GM12878 (cell line): ENCODE measurements at regions not wholly inside any gene's neighbourhood (a gene's known extent, or its start where the extent isn't known, plus 50 kb on each side); places are given as distances from the start of the nearest gene placed in this dataset.

ENCODE experiments used
- ATAC-seq: fragments of 200-7000 bp; cut with Tn5 transposase; 3 replicates; pipeline ENCODE4 v1.9.1; 2020; ENCODE audit warnings: mild to moderate bottlenecking, moderate library complexity
- BruUV-seq: library from RNA; stranded (reverse); fragments of 400-500 nt; replicated peaks from 2 replicates; lab custom pipeline; 2021; lab: Mats Ljungman, UMichigan
- CTCF ChIA-PET: fragments of 300-600 bp; sonication (Branson Sonifier 250); formaldehyde crosslinking; extraction: SDS; loops from one replicate; lab custom pipeline; 2021; ENCODE audit warnings: inconsistent platforms; lab: Yijun Ruan, JAX
- POLR2A ChIA-PET: fragments of 350-600 bp; formaldehyde crosslinking; extraction: SDS; loops from one replicate; lab custom pipeline; 2021; ENCODE audit warnings: inconsistent platforms; lab: Charles Lee
- RAD21 ChIA-PET: fragments of 300-600 bp; sonication (Branson Sonifier 250); formaldehyde crosslinking; loops from one replicate; lab custom pipeline; 2023; ENCODE audit warnings: antibody characterized with exemption; ENCODE audit not compliant: unreplicated experiment; lab: Charles Lee
- SMC1A ChIA-PET: fragments of 300-600 bp; sonication (Branson Sonifier 250); formaldehyde crosslinking; loops from one replicate; lab custom pipeline; 2023; ENCODE audit not compliant: unreplicated experiment, uncharacterized antibody; lab: Charles Lee
- DNase-seq: peaks from one replicate; pipeline ENCODE4 v3.0.0-alpha.2; 2011; ENCODE audit warnings: low read depth, low spot score
- FAIRE-seq: peaks from 3 replicates; lab custom pipeline; 2011; peaks lifted over from hg19 to GRCh38; lab: Jason Lieb, UNC
- H2AFZ ChIP-seq: 2 replicates; pipeline ENCODE4 v1.6.0; 2011; ENCODE audit warnings: low read depth, low read length, control low read depth; ENCODE audit not compliant: control insufficient read depth
- H3K27ac ChIP-seq: 2 replicates; pipeline ENCODE4 v1.5.1; 2011; ENCODE audit warnings: control low read depth; ENCODE audit not compliant: control insufficient read depth, insufficient read depth
- H3K27me3 ChIP-seq, 2 experiments: replicated peaks in 1 of 2; 2 replicates each; pipeline versions ENCODE4 v1.6.0 to v1.6.1; 2011; ENCODE audit warnings: low read length in 1 of 2; ENCODE audit not compliant: control insufficient read depth in 2 of 2, insufficient read depth in 2 of 2
- H3K36me3 ChIP-seq, 2 experiments: 2 replicates each; pipeline ENCODE4 v1.5.1; 2011; ENCODE audit warnings: low read length in 1 of 2; ENCODE audit not compliant: control insufficient read depth in 2 of 2, insufficient read depth in 2 of 2
- H3K4me1 ChIP-seq: 2 replicates; pipeline ENCODE4 v1.6.1; 2011; ENCODE audit warnings: mild to moderate bottlenecking, low read length, moderate library complexity, mixed read lengths; ENCODE audit not compliant: control insufficient read depth, insufficient read depth
- H3K4me2 ChIP-seq: 2 replicates; pipeline ENCODE4 v1.6.0; 2011; ENCODE audit warnings: control low read depth; ENCODE audit not compliant: control insufficient read depth, insufficient read depth
- H3K4me3 ChIP-seq: fragments of 200-600 bp; sonication (generic); 2 replicates; pipeline ENCODE4 v1.5.1; 2016
- H3K79me2 ChIP-seq: 2 replicates; pipeline ENCODE4 v1.6.0; 2011; ENCODE audit warnings: low read length; ENCODE audit not compliant: control insufficient read depth, insufficient read depth
- H3K9ac ChIP-seq: 2 replicates; pipeline ENCODE4 v1.8.0; 2011; ENCODE audit warnings: low read length, control low read depth, mixed read lengths; ENCODE audit not compliant: control insufficient read depth, insufficient read depth
- H3K9me3 ChIP-seq: replicated peaks from 3 replicates; pipeline ENCODE4 v1.5.1; 2011; ENCODE audit warnings: mild to moderate bottlenecking, low read length; ENCODE audit not compliant: control insufficient read depth, insufficient read depth
- H4K20me1 ChIP-seq: 2 replicates; pipeline ENCODE4 v1.6.0; 2011; ENCODE audit not compliant: control insufficient read depth, insufficient read depth
- BCL3 ChIP-seq: IDR thresholded peaks from 2 replicates; pipeline ENCODE4 v1.6.1; 2011; ENCODE audit warnings: borderline replicate concordance, low read depth, mild to moderate bottlenecking, moderate library complexity, low read length; ENCODE audit not compliant: insufficient read depth, poor library complexity, severe bottlenecking
- BHLHE40 ChIP-seq, 2 experiments: fragments of 450-650 bp in 1 of 2; IDR thresholded peaks; 2 replicates each; pipeline ENCODE4 v1.6.1; 2011 to 2017; ENCODE audit warnings: low read depth in 2 of 2, borderline replicate concordance in 1 of 2, improper control_type of control experiment in 1 of 2, low read length in 1 of 2, mild to moderate bottlenecking in 1 of 2
- E4F1 ChIP-seq: fragments of 450-650 bp; IDR thresholded peaks from 2 replicates; pipeline ENCODE4 v1.6.1; 2018; ENCODE audit warnings: borderline replicate concordance, mild to moderate bottlenecking; ENCODE audit not compliant: partially characterized antibody
- HCFC1 ChIP-seq: fragments of 150-350 bp; IDR thresholded peaks from 2 replicates; pipeline ENCODE4 v1.6.1; 2014; ENCODE audit warnings: low read length
- RB1 ChIP-seq: fragments of 450-650 bp; formaldehyde crosslinking; IDR thresholded peaks from 2 replicates; pipeline ENCODE4 v1.6.1; 2017; ENCODE audit warnings: mild to moderate bottlenecking, borderline replicate concordance
- ZNF207 ChIP-seq: fragments of 450-650 bp; IDR thresholded peaks from 2 replicates; pipeline ENCODE4 v1.6.1; 2014; ENCODE audit warnings: antibody characterized with exemption, mild to moderate bottlenecking, borderline replicate concordance
- ZSCAN29 ChIP-seq: fragments of 450-650 bp; IDR thresholded peaks from 2 replicates; pipeline ENCODE4 v1.6.1; 2017; ENCODE audit warnings: mild to moderate bottlenecking, moderate library complexity
- WGBS: methylation state at CpG from one replicate; pipeline ENCODE4 v1.1.6; 2016; ENCODE audit warnings: low lambda C conversion rate; ENCODE audit not compliant: insufficient replicate concordance, insufficient coverage; ENCODE audit errors: missing lambda C conversion rate; 5-methylcytosine and 5-hydroxymethylcytosine counted together
- in situ Hi-C: fragments of 300-500 bp; cut with MboI; formaldehyde crosslinking; loops from 9 replicates; pipeline ENCODE4 v1.14.3; 2018; ENCODE audit warnings: mixed read lengths
- intact Hi-C: fragments of 100-400 bp; cut with micrococcal nuclease; formaldehyde crosslinking; loops from one replicate; pipeline ENCODE4 v1.14.2; 2022; ENCODE audit not compliant: unreplicated experiment
- TF ChIP-seq, protein P1 (sequence below): IDR thresholded peaks from 2 replicates; pipeline ENCODE4 v1.6.1; 2012; ENCODE audit warnings: improper control_type of control experiment, low read depth, low read length; ENCODE audit not compliant: insufficient replicate concordance
- TF ChIP-seq, protein P2 (sequence below): fragments of 450-650 bp; IDR thresholded peaks from 2 replicates; pipeline ENCODE4 v1.6.1; 2017; ENCODE audit warnings: mild to moderate bottlenecking, moderate library complexity

- TF ChIP-seq BCL3, result no peak
- TF ChIP-seq, all 136 proteins: peak for 0
These were observed 97.4 kb downstream of the DTWD1 start (continued) for GRCh38 chr15:49718234-49718633.

GRCh38 chr15:49718846-49719245 is 98.0 kb downstream of the DTWD1 start:
- POLR2A ChIA-PET, result no interaction called here
- H3K4me2 ChIP-seq, result no peak overlapping the region
- 19% methylated on average over 3 of the region's 3 CpGs for WGBS
- H3K9ac ChIP-seq, result no peak overlapping the region
- no peak overlapping the region for H3K4me3 ChIP-seq
- DNase-seq (no peak), FAIRE-seq (no peak), ATAC-seq (no peak)
- in situ Hi-C loops, result no loop called here
- H2AFZ ChIP-seq, result no peak overlapping the region
- H3K4me1 ChIP-seq, result no peaks in the 10 kb centered on the region
- no peaks in the 10 kb centered on the region for H3K27me3 ChIP-seq
- RAD21 ChIA-PET, result no interaction called here
- no peak overlapping the region for H3K27ac ChIP-seq
- CTCF ChIA-PET, result no interaction called here
- no peaks in the 10 kb centered on the region for H4K20me1 ChIP-seq
- SMC1A ChIA-PET, result no interaction called here
- no TSS peak for BruUV-seq
- no peaks in the 10 kb centered on the region for H3K36me3 ChIP-seq
- intact Hi-C loops, result no loop called here
- no peaks in the 10 kb centered on the region for H3K9me3 ChIP-seq
- H3K79me2 ChIP-seq, result no peaks in the 10 kb centered on the region
- TF ChIP-seq BHLHE40 (IDR thresholded peaks at IDR 0.05; ENCODE audit: borderline replicate concordance in 1 of 2, low read depth in 2 of 2, low read length in 1 of 2), result no peak
- TF ChIP-seq E4F1, result no peak
- no peak for TF ChIP-seq HCFC1
- TF ChIP-seq ZNF207, result no peak
- no peak for TF ChIP-seq RB1
- TF ChIP-seq ZSCAN29, result no peak
- TF ChIP-seq, protein P1, sequence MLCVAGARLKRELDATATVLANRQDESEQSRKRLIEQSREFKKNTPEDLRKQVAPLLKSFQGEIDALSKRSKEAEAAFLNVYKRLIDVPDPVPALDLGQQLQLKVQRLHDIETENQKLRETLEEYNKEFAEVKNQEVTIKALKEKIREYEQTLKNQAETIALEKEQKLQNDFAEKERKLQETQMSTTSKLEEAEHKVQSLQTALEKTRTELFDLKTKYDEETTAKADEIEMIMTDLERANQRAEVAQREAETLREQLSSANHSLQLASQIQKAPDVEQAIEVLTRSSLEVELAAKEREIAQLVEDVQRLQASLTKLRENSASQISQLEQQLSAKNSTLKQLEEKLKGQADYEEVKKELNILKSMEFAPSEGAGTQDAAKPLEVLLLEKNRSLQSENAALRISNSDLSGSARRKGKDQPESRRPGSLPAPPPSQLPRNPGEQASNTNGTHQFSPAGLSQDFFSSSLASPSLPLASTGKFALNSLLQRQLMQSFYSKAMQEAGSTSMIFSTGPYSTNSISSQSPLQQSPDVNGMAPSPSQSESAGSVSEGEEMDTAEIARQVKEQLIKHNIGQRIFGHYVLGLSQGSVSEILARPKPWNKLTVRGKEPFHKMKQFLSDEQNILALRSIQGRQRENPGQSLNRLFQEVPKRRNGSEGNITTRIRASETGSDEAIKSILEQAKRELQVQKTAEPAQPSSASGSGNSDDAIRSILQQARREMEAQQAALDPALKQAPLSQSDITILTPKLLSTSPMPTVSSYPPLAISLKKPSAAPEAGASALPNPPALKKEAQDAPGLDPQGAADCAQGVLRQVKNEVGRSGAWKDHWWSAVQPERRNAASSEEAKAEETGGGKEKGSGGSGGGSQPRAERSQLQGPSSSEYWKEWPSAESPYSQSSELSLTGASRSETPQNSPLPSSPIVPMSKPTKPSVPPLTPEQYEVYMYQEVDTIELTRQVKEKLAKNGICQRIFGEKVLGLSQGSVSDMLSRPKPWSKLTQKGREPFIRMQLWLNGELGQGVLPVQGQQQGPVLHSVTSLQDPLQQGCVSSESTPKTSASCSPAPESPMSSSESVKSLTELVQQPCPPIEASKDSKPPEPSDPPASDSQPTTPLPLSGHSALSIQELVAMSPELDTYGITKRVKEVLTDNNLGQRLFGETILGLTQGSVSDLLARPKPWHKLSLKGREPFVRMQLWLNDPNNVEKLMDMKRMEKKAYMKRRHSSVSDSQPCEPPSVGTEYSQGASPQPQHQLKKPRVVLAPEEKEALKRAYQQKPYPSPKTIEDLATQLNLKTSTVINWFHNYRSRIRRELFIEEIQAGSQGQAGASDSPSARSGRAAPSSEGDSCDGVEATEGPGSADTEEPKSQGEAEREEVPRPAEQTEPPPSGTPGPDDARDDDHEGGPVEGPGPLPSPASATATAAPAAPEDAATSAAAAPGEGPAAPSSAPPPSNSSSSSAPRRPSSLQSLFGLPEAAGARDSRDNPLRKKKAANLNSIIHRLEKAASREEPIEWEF, result no peak
- TF ChIP-seq, protein P2, sequence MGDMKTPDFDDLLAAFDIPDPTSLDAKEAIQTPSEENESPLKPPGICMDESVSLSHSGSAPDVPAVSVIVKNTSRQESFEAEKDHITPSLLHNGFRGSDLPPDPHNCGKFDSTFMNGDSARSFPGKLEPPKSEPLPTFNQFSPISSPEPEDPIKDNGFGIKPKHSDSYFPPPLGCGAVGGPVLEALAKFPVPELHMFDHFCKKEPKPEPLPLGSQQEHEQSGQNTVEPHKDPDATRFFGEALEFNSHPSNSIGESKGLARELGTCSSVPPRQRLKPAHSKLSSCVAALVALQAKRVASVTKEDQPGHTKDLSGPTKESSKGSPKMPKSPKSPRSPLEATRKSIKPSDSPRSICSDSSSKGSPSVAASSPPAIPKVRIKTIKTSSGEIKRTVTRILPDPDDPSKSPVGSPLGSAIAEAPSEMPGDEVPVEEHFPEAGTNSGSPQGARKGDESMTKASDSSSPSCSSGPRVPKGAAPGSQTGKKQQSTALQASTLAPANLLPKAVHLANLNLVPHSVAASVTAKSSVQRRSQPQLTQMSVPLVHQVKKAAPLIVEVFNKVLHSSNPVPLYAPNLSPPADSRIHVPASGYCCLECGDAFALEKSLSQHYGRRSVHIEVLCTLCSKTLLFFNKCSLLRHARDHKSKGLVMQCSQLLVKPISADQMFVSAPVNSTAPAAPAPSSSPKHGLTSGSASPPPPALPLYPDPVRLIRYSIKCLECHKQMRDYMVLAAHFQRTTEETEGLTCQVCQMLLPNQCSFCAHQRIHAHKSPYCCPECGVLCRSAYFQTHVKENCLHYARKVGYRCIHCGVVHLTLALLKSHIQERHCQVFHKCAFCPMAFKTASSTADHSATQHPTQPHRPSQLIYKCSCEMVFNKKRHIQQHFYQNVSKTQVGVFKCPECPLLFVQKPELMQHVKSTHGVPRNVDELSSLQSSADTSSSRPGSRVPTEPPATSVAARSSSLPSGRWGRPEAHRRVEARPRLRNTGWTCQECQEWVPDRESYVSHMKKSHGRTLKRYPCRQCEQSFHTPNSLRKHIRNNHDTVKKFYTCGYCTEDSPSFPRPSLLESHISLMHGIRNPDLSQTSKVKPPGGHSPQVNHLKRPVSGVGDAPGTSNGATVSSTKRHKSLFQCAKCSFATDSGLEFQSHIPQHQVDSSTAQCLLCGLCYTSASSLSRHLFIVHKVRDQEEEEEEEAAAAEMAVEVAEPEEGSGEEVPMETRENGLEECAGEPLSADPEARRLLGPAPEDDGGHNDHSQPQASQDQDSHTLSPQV, result no peak
